ENCODE measurements at regions not wholly inside any gene's neighbourhood (a gene's known extent, or its start where the extent isn't known, plus 50 kb on each side); places are given as distances from the start of the nearest gene placed in this dataset.
"Not testable (repeated sequence)": the region's sequence is repeated elsewhere in the genome, so short reads cannot be mapped to it uniquely, and the experiment has no call there.

GRCh38 chr18:47412924-47413323 lies 161.5 kb upstream of the SKOR2 start:
- DNase-seq (ENCODE audit: low read depth in 2 of 2), result no peak

- DNase-seq (ENCODE audit: low read depth in 2 of 2), result no peak
Measured at GRCh38 chr18:47411159-47411558, 159.7 kb upstream of the SKOR2 start.

- no peak for DNase-seq (ENCODE audit: low read depth in 2 of 2)
Measured at GRCh38 chr18:47410139-47410538, 158.7 kb upstream of the SKOR2 start.

- no peak for DNase-seq (ENCODE audit: low read depth in 2 of 2)
Measured at GRCh38 chr18:47409519-47409918, 158.1 kb upstream of the SKOR2 start.

GRCh38 chr18:47407736-47408135 lies 156.3 kb upstream of the SKOR2 start:
- DNase-seq (ENCODE audit: low read depth in 2 of 2), result no peak

- DNase-seq (ENCODE audit: low read depth in 2 of 2), result no peak
Measured at GRCh38 chr18:47404845-47405244, 153.4 kb upstream of the SKOR2 start.

GRCh38 chr18:47403949-47404348 lies 152.5 kb upstream of the SKOR2 start:
- no peak for DNase-seq (ENCODE audit: low read depth in 2 of 2)

- DNase-seq (ENCODE audit: low read depth in 2 of 2), result no peak
Measured at GRCh38 chr18:47403317-47403716, 151.9 kb upstream of the SKOR2 start.

GRCh38 chr18:47399475-47399874 lies 148.0 kb upstream of the SKOR2 start:
- DNase-seq (ENCODE audit: low read depth in 2 of 2), result no peak

GRCh38 chr18:47397671-47398319 lies 146.3 kb upstream of the SKOR2 start:
- no peak for DNase-seq (ENCODE audit: low read depth in 2 of 2)

- no peak for DNase-seq (ENCODE audit: low read depth in 2 of 2)
Measured at GRCh38 chr18:47391665-47392064, 140.2 kb upstream of the SKOR2 start.

GRCh38 chr18:47390410-47391024 lies 139.1 kb upstream of the SKOR2 start:
- DNase-seq (ENCODE audit: low read depth in 2 of 2), result no peak

GRCh38 chr18:47389210-47389609 lies 137.8 kb upstream of the SKOR2 start:
- no peak for DNase-seq (ENCODE audit: low read depth in 2 of 2)

GRCh38 chr18:47387864-47388263 lies 136.4 kb upstream of the SKOR2 start:
- no peak for DNase-seq (ENCODE audit: low read depth in 2 of 2)

- no peak for DNase-seq (ENCODE audit: low read depth in 2 of 2)
Measured at GRCh38 chr18:47383729-47384128, 132.3 kb upstream of the SKOR2 start.

GRCh38 chr18:47381975-47382570 lies 130.6 kb upstream of the SKOR2 start:
- DNase-seq (ENCODE audit: low read depth in 2 of 2), result no peak

GRCh38 chr18:47380153-47380552 lies 128.7 kb upstream of the SKOR2 start:
- no peak for DNase-seq (ENCODE audit: low read depth in 2 of 2)

GRCh38 chr18:47373465-47373864 lies 122.0 kb upstream of the SKOR2 start:
- no peak for DNase-seq (ENCODE audit: low read depth in 2 of 2)

- DNase-seq (ENCODE audit: low read depth in 2 of 2), result no peak
Measured at GRCh38 chr18:47370052-47370451, 118.6 kb upstream of the SKOR2 start.

- not testable (repeated sequence) for DNase-seq (ENCODE audit: low read depth in 2 of 2)
Measured at GRCh38 chr18:47354061-47354460, 102.6 kb upstream of the SKOR2 start.

- no peak for DNase-seq (ENCODE audit: low read depth in 2 of 2)
Measured at GRCh38 chr18:47346016-47346415, 94.6 kb upstream of the SKOR2 start.

GRCh38 chr18:47345291-47345690 lies 93.8 kb upstream of the SKOR2 start:
- no peak for DNase-seq (ENCODE audit: low read depth in 2 of 2)

GRCh38 chr18:47343291-47343690 lies 91.8 kb upstream of the SKOR2 start:
- no peak for DNase-seq (ENCODE audit: low read depth in 2 of 2)
